GM12873 (cell line): ENCODE measurements at regions not wholly inside any gene's neighbourhood (a gene's known extent, or its start where the extent isn't known, plus 50 kb on each side); places are given as distances from the start of the nearest gene placed in this dataset.

ENCODE experiments used
- TF ChIP-seq, protein P1 (sequence below): IDR thresholded peaks from 2 replicates; pipeline ENCODE4 v1.5.1; 2012; ENCODE audit warnings: low read depth, mild to moderate bottlenecking, moderate library complexity, low read length, control low read depth; ENCODE audit not compliant: insufficient read depth; ENCODE audit errors: missing control alignments

DNA sequence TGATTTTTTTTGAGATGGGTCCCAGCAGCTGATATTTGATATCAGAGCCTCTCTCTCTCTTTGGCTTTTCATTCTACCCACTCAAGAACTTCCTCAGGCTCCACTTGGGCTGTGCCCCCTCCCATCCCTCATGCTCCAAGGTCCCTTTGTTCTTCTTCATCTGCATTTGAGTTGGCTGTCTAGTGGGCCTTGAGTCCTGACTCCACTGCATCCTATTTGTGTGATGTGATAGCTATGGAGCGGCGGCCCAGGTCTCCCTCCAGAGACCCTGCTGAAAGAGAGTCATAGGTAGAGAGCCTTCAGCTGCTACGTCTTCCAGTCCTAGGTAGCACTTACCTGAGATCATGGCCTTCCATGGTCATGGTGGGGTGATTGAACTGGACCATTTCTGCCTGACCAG, 123.1 kb upstream of the VRK1 start:
- TF ChIP-seq, protein P1, sequence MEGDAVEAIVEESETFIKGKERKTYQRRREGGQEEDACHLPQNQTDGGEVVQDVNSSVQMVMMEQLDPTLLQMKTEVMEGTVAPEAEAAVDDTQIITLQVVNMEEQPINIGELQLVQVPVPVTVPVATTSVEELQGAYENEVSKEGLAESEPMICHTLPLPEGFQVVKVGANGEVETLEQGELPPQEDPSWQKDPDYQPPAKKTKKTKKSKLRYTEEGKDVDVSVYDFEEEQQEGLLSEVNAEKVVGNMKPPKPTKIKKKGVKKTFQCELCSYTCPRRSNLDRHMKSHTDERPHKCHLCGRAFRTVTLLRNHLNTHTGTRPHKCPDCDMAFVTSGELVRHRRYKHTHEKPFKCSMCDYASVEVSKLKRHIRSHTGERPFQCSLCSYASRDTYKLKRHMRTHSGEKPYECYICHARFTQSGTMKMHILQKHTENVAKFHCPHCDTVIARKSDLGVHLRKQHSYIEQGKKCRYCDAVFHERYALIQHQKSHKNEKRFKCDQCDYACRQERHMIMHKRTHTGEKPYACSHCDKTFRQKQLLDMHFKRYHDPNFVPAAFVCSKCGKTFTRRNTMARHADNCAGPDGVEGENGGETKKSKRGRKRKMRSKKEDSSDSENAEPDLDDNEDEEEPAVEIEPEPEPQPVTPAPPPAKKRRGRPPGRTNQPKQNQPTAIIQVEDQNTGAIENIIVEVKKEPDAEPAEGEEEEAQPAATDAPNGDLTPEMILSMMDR, result no peak

DNA sequence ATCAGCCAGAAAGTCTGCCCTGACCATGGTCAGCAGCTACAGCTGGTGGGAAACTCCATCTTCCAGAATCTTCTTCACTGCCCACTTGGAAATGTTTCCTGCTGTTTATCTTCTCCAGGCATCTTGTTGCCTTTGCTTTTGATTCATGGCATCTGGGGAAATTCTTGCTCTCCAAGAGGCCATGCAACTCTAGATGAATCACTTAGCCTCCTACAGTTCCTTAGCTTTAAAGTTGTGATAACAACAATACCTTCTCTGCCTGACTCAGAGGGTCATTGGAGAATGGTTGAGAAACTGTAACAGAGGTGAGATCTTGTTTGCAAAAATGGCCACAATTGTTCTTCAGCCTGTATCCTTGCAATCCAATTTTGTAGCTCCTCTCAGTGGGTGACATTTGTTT, 121.0 kb upstream of the VRK1 start:
- TF ChIP-seq, protein P1, result no peak

DNA sequence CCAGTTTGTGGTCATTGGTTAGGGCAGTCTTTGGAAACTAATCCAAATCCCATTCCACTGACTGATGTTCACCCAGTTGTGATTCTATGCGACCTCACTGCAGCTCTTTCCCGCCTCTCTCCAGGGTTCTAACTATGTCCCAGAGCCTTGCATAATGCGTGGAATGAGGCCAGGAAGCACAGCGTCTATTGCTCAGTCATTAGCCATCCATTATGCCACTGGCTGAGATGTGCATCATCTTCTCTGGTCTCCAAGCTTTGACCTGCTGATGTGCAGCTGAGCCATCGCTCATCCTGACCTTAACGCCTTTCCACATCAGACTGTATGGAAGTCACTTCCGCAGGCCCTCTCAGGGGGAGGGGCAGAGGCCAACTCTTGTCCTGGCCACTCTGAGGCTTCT, 115.4 kb upstream of the VRK1 start:
- TF ChIP-seq, protein P1, result no peak

DNA sequence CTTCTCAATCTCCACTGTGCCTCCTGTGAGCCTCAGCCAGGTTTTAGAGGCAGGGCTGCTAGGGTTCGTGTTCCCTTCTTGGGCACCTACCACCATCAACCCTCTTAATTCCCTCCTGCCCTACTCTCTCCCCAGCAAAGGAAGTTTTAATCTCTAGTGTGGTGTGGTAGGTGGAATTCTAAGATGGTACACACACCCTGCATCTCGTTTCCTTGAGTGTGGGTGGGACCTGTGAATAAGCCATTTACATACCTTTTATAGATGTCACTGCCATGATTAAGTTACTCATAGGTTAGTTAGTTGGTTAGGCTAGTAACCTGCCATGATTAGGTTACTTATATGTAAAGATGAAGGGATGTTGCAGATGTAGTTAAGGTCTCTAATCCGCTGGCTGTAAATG, 114.8 kb upstream of the VRK1 start:
- TF ChIP-seq, protein P1, result no peak

DNA sequence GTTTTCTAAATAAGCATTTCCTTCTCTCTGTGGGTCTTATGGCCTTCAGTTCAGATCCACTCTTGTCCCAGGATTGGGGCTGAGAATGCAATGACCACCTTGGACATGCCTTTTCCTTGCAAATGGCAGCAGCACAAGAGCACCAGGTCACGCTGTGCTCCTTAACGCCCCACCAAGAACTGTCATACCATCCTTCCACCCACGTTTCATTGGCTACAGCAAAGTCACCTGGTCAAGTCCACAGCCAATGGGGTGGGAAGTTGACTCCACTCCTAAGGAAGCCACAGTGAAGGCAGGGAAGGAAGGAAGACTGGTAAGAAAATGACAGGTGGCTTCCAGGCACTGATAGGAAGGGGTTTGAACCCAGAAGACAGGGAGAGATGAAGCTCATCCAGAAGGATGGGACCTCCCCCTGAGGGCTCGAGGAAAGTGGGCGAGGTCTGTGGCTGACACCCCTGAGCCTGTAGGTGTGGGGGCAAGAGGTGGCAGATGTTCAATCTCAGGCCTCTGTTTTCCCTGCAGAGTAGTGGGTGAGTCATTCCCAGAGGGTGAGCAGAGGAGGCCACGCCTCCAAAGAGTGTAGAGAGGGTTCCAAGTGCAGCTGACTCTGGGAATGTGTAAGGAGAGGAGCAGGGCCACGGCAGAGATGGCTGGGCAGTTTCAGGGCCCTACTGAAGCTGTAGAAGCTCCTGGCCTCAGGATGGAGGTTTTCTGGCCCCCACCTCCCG, 113.5 kb upstream of the VRK1 start:
- TF ChIP-seq, protein P1, result no peak

DNA sequence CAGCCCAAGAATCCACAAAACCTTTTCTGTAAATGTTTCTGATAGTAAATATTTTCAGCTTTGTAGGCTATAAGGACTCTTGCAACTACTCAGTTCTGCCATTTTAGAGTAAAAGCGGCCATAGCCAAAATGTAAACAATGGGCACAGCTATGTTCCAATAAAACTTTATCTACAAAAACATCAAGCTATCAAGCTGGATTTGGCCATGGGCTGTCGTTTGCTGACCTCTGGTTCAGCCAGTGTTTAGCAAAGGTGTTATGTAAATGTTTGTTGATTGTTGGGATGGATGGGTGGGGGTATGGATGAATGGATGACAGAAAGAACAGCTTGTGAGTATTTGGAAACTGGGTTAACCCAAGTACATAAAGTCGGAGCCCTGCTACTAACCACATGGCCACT, 111.1 kb upstream of the VRK1 start:
- TF ChIP-seq, protein P1, result no peak

DNA sequence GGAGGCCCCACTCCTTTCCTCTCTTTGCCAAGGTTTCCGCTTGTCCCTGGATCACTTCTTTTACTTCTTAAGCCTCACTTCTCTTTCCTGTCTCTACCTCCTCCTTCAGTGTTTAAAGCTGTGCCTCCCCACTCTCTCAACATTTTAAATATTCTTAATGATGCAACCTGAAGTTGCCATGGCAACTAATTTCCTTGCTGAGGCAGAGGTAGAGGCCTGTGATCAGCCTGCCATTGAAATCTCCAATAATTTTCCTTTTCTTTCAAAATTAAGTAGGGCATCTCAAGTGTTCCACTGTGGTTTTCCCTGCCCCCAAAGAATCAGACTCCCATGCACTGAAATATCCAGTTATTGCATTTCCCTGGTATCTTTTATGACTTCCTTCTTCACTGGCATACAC, 108.6 kb upstream of the VRK1 start:
- TF ChIP-seq, protein P1, result no peak
